HCT116 (cell line): ENCODE measurements at regions not wholly inside any gene's neighbourhood (a gene's known extent, or its start where the extent isn't known, plus 50 kb on each side); places are given as distances from the start of the nearest gene placed in this dataset.

Experiments
- TF ChIP-seq, protein P1 (sequence below), 3 experiments: fragments of 200-600 bp in 1 of 3; sonication (generic) in 1 of 3; IDR thresholded peaks in 2 of 3; conservative IDR thresholded peaks in 1 of 3; 2 replicates each; pipeline ENCODE4 v1.5.1; 2012 to 2017; ENCODE audit warnings: low read depth in 2 of 3, low read length in 2 of 3, antibody characterized with exemption in 1 of 3, borderline replicate concordance in 1 of 3, control low read depth in 1 of 3, mild to moderate bottlenecking in 1 of 3, mixed read lengths in 1 of 3, mixed run types in 1 of 3, moderate library complexity in 1 of 3; ENCODE audit not compliant: insufficient read depth in 1 of 3
- TF ChIP-seq, protein P2 (sequence below): IDR thresholded peaks from 2 replicates; pipeline ENCODE4 v1.6.1; 2012

DNA sequence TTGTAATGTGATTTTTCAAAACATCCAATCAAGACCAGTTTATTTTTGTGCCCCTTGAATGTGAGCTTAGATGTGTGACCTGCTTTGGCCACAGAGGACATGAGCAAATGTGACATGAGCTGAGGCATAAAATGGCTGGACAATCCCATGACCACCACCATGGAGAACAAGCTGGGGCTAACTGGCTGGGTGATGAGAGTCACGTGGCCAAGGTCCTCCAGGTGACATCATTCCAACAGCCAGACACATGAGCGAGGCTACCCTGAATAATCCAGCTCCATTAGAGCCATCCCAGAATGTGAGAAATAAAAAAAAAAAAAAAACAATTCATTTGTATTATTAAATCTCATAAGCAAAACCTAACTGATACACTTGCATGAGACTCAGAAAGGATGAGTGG is 90.4 kb upstream of the LDB2 start:
- TF ChIP-seq, protein P1, sequence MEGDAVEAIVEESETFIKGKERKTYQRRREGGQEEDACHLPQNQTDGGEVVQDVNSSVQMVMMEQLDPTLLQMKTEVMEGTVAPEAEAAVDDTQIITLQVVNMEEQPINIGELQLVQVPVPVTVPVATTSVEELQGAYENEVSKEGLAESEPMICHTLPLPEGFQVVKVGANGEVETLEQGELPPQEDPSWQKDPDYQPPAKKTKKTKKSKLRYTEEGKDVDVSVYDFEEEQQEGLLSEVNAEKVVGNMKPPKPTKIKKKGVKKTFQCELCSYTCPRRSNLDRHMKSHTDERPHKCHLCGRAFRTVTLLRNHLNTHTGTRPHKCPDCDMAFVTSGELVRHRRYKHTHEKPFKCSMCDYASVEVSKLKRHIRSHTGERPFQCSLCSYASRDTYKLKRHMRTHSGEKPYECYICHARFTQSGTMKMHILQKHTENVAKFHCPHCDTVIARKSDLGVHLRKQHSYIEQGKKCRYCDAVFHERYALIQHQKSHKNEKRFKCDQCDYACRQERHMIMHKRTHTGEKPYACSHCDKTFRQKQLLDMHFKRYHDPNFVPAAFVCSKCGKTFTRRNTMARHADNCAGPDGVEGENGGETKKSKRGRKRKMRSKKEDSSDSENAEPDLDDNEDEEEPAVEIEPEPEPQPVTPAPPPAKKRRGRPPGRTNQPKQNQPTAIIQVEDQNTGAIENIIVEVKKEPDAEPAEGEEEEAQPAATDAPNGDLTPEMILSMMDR (IDR thresholded peaks at IDR 0.05 in 2 of 3, conservative IDR thresholded peaks at IDR 0.05 in 1 of 3; ENCODE audit: borderline replicate concordance in 1 of 3, insufficient read depth in 1 of 3, low read depth in 2 of 3, low read length in 2 of 3), result no peak
- TF ChIP-seq, protein P2, sequence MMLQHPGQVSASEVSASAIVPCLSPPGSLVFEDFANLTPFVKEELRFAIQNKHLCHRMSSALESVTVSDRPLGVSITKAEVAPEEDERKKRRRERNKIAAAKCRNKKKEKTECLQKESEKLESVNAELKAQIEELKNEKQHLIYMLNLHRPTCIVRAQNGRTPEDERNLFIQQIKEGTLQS, result no peak
